ENCODE measurements at regions not wholly inside any gene's neighbourhood (a gene's known extent, or its start where the extent isn't known, plus 50 kb on each side); places are given as distances from the start of the nearest gene placed in this dataset.

DNA sequence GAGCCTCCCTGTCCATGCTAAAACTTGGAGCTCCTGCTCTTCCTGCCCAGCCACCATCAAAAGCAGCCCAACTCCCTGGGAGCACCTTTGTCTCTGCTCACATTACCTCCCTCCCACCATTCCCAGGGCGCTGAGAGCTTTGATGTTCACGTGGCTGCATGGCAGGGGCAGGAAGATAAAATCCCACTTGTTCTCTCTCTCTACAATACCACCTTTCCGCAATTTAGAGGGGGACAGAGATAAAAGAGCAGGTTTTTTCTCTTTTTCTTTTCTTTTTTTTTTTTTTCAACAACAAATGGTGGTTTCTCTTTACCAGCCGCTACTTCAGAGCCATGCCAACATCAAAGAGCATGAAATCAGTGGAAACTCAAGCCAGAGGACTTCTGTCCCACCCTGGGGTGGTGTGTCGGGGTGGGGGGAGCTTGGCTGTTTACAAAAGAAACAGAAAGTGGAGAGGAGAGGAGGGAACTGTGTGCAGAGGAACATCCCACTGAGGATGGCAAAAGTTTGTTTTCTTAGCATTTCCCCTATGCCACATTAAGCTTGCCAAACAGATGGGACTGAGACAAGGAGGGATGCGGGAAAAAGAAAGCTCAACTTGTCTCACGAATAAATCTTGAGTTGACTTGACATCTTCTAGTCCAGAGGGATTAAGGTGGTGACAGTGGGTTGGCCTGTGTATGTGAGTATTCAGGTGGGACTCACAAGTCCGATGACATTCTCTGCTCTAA, 103.7 kb upstream of the NUDT4 start (continued):
- TF ChIP-seq, protein P1, sequence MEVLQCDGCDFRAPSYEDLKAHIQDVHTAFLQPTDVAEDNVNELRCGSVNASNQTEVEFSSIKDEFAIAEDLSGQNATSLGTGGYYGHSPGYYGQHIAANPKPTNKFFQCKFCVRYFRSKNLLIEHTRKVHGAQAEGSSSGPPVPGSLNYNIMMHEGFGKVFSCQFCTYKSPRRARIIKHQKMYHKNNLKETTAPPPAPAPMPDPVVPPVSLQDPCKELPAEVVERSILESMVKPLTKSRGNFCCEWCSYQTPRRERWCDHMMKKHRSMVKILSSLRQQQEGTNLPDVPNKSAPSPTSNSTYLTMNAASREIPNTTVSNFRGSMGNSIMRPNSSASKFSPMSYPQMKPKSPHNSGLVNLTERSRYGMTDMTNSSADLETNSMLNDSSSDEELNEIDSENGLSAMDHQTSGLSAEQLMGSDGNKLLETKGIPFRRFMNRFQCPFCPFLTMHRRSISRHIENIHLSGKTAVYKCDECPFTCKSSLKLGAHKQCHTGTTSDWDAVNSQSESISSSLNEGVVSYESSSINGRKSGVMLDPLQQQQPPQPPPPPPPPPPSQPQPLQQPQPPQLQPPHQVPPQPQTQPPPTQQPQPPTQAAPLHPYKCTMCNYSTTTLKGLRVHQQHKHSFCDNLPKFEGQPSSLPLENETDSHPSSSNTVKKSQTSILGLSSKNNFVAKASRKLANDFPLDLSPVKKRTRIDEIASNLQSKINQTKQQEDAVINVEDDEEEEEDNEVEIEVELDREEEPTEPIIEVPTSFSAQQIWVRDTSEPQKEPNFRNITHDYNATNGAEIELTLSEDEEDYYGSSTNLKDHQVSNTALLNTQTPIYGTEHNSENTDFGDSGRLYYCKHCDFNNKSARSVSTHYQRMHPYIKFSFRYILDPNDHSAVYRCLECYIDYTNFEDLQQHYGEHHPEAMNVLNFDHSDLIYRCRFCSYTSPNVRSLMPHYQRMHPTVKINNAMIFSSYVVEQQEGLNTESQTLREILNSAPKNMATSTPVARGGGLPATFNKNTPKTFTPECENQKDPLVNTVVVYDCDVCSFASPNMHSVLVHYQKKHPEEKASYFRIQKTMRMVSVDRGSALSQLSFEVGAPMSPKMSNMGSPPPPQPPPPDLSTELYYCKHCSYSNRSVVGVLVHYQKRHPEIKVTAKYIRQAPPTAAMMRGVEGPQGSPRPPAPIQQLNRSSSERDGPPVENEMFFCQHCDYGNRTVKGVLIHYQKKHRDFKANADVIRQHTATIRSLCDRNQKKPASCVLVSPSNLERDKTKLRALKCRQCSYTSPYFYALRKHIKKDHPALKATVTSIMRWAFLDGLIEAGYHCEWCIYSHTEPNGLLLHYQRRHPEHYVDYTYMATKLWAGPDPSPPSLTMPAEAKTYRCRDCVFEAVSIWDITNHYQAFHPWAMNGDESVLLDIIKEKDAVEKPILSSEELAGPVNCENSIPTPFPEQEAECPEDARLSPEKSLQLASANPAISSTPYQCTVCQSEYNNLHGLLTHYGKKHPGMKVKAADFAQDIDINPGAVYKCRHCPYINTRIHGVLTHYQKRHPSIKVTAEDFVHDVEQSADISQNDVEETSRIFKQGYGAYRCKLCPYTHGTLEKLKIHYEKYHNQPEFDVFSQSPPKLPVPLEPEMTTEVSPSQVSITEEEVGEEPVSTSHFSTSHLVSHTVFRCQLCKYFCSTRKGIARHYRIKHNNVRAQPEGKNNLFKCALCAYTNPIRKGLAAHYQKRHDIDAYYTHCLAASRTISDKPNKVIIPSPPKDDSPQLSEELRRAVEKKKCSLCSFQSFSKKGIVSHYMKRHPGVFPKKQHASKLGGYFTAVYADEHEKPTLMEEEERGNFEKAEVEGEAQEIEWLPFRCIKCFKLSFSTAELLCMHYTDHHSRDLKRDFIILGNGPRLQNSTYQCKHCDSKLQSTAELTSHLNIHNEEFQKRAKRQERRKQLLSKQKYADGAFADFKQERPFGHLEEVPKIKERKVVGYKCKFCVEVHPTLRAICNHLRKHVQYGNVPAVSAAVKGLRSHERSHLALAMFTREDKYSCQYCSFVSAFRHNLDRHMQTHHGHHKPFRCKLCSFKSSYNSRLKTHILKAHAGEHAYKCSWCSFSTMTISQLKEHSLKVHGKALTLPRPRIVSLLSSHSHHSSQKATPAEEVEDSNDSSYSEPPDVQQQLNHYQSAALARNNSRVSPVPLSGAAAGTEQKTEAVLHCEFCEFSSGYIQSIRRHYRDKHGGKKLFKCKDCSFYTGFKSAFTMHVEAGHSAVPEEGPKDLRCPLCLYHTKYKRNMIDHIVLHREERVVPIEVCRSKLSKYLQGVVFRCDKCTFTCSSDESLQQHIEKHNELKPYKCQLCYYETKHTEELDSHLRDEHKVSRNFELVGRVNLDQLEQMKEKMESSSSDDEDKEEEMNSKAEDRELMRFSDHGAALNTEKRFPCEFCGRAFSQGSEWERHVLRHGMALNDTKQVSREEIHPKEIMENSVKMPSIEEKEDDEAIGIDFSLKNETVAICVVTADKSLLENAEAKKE (CRISPR knock-in tag; IDR thresholded peaks at IDR 0.05), result no peak
- TF ChIP-seq CREB1 (CRISPR knock-in tag; IDR thresholded peaks at IDR 0.05; ENCODE audit: low read depth) (no peak), STAT1 (IDR thresholded peaks at IDR 0.05; ENCODE audit: unreplicated experiment) (no peak), EZH2phosphoT487 (IDR thresholded peaks at IDR 0.05; ENCODE audit: unreplicated experiment) (no peak), ZNF114 (CRISPR knock-in tag; IDR thresholded peaks at IDR 0.05) (no peak), EZH2 (IDR thresholded peaks at IDR 0.05; ENCODE audit: low read depth, unreplicated experiment) (no peak), NANOG (IDR thresholded peaks at IDR 0.05; ENCODE audit: borderline replicate concordance) (no peak), JUNB (IDR thresholded peaks at IDR 0.05; ENCODE audit: unreplicated experiment) (no peak)

DNA sequence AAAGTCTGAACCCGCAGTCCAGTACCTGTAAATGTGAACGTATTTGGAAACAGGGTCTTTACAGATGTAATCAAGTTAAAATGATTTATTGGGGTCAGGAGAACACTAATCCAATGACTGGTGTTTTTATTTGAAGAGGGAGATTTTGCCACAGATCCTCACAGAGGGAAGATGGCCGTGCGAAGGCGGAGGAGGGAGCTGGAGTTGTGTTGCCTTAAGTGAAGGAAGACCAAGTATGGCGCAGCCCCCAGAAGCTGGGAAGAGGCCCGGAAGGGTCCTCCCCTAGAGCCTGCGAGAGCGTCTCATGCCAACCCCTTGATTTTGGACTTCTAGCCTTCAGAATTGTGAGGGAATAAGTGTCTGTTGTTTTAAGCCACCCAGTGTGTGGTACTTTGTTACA, 102.8 kb upstream of the NUDT4 start:
- peaks cover 9% of the 10 kb centered on the region for H3K4me1 Mint-ChIP-seq
- Histone ChIP-seq H3K4me3 (no peak overlapping the region), H3K9me2 (ENCODE audit: insufficient read depth) (0 out of 2 replicates have a peak, but pooled peaks cover 4% of the 10 kb centered on the region), H3K79me2 (replicated peaks; ENCODE audit: insufficient read depth) (no peaks in the 10 kb centered on the region), H3K36me3 (ENCODE audit: insufficient read depth) (no peaks in the 10 kb centered on the region), H3K27me3 (ENCODE audit: insufficient read depth) (no peaks in the 10 kb centered on the region), H3K4me1 (ENCODE audit: insufficient read depth) (no peaks in the 10 kb centered on the region), H3F3A (replicated peaks; ENCODE audit: low read depth) (no peaks in the 10 kb centered on the region), H3K4me2 (no peak overlapping the region), H3K27ac (ENCODE audit: low read depth) (no peak overlapping the region), H2AFZ (no peak overlapping the region), H4K20me1 (replicated peaks; ENCODE audit: insufficient read depth) (no peaks in the 10 kb centered on the region)
- H3K4me3 Mint-ChIP-seq, result no peak overlapping the region
- peaks cover 4% of the 10 kb centered on the region; the same call in 1 of the 3 replicates for H3K9me3 Mint-ChIP-seq
- H3K27me3 Mint-ChIP-seq (ENCODE audit: insufficient read depth, low read depth, poor library complexity), result peaks cover 3% of the 10 kb centered on the region
- no peak overlapping the region for H3K27ac Mint-ChIP-seq
- DNase-seq (ENCODE audit: low spot score), result no peak
- H3K36me3 Mint-ChIP-seq (ENCODE audit: low read depth), result no peaks in the 10 kb centered on the region
- no peak for ATAC-seq
- TF ChIP-seq, protein P2, sequence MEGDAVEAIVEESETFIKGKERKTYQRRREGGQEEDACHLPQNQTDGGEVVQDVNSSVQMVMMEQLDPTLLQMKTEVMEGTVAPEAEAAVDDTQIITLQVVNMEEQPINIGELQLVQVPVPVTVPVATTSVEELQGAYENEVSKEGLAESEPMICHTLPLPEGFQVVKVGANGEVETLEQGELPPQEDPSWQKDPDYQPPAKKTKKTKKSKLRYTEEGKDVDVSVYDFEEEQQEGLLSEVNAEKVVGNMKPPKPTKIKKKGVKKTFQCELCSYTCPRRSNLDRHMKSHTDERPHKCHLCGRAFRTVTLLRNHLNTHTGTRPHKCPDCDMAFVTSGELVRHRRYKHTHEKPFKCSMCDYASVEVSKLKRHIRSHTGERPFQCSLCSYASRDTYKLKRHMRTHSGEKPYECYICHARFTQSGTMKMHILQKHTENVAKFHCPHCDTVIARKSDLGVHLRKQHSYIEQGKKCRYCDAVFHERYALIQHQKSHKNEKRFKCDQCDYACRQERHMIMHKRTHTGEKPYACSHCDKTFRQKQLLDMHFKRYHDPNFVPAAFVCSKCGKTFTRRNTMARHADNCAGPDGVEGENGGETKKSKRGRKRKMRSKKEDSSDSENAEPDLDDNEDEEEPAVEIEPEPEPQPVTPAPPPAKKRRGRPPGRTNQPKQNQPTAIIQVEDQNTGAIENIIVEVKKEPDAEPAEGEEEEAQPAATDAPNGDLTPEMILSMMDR (conservative IDR thresholded peaks at IDR 0.05; ENCODE audit: low read depth in 2 of 2), result no peak
- no peak for TF ChIP-seq ZNF114 (CRISPR knock-in tag; IDR thresholded peaks at IDR 0.05)
- TF ChIP-seq, protein P3, sequence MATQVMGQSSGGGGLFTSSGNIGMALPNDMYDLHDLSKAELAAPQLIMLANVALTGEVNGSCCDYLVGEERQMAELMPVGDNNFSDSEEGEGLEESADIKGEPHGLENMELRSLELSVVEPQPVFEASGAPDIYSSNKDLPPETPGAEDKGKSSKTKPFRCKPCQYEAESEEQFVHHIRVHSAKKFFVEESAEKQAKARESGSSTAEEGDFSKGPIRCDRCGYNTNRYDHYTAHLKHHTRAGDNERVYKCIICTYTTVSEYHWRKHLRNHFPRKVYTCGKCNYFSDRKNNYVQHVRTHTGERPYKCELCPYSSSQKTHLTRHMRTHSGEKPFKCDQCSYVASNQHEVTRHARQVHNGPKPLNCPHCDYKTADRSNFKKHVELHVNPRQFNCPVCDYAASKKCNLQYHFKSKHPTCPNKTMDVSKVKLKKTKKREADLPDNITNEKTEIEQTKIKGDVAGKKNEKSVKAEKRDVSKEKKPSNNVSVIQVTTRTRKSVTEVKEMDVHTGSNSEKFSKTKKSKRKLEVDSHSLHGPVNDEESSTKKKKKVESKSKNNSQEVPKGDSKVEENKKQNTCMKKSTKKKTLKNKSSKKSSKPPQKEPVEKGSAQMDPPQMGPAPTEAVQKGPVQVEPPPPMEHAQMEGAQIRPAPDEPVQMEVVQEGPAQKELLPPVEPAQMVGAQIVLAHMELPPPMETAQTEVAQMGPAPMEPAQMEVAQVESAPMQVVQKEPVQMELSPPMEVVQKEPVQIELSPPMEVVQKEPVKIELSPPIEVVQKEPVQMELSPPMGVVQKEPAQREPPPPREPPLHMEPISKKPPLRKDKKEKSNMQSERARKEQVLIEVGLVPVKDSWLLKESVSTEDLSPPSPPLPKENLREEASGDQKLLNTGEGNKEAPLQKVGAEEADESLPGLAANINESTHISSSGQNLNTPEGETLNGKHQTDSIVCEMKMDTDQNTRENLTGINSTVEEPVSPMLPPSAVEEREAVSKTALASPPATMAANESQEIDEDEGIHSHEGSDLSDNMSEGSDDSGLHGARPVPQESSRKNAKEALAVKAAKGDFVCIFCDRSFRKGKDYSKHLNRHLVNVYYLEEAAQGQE (IDR thresholded peaks at IDR 0.05; ENCODE audit: unreplicated experiment), result no peak
- no peak for TF ChIP-seq EZH2 (IDR thresholded peaks at IDR 0.05; ENCODE audit: low read depth, unreplicated experiment)
- no peak for TF ChIP-seq POLR2AphosphoS5 (IDR thresholded peaks at IDR 0.05; ENCODE audit: low read depth)
- TF ChIP-seq JUNB (IDR thresholded peaks at IDR 0.05; ENCODE audit: unreplicated experiment), result no peak
